Endometrium (tissue), 2 donors: ENCODE measurements at regions not wholly inside any gene's neighbourhood (a gene's known extent, or its start where the extent isn't known, plus 50 kb on each side); places are given as distances from the start of the nearest gene placed in this dataset.

Source experiments
- FAIRE-seq: peaks from 2 replicates; lab custom pipeline; 2012; peaks lifted over from hg19 to GRCh38; lab: Jason Lieb, UNC
- donor health status: control.
- donor health status: control.

GRCh38 chr10:32169556-32169955 is 113.3 kb upstream of the KIF5B start:
- no peak for FAIRE-seq

DNA sequence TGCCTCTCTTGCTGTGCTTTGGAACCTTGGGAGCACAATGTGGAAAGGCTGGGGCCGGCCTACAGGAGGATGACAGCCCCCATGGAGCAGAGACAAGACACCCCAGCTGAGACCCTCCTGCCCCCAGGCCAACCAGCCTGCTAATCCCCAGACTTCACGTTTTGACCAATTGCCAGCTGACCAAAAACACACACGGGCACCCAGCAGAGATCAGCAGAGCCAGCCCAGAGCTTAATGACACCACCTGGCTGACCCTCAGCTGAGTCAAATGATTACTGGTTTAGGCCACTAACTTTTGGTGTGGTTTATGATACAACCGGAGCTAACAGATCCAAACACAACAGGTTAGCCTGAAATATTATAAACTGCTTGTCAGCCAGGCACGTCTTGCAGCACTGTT is 111.2 kb upstream of the KIF5B start:
- no peak for FAIRE-seq

GRCh38 chr10:32166365-32166764 is 110.1 kb upstream of the KIF5B start:
- FAIRE-seq: no peak

DNA sequence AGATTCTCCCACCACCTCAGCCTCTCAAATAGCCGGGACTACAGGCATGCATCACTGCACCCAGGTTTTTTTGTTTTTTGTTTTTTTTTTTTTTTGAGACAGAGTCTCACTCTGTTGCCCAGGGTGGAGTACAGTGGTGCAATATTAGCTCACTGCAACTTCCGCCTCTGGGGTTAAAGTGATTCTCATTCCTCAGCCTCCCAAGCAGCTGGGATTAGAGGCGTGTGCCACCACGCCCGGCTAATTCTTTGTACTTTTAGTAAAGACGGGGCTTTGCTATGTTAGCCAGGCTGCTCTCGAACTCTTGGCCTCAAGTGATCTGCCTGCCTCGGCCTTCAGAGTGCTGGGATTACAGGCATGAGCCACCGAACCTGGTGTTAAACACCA is 107.5 kb upstream of the KIF5B start:
- no peak for FAIRE-seq

DNA sequence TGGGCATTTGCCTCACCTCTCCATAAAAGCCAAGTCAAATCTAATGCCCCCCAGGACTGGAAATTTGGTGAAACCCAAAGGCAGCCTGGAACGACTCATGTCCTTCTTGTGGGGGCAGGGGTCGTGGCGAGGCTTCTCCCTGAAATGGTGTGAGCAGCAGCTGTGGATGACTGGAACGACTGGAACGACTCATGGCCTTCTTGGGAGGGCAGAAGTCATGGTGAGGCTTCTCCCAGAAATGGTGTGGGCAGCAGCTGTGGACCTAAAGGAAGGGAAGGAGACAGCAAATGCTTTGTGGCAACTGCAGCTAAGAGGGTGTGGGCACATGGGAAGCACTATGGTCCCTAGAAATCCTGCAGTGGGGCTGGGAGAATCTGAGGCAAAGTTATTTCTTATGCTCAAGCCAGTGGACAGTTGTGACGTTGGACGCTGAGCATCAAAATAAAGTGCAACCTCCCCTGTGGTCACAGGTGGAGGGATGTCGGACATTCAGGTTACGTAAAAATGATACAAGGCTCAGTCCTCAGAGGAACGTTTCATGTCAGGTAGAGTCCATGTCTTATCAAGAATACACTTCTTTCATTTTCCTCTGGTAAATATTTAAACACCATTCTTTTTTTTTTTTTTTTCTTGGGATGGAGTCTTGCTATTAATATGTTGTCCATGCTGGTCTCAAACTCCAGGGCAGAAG is 107.0 kb upstream of the KIF5B start:
- no peak for FAIRE-seq

DNA sequence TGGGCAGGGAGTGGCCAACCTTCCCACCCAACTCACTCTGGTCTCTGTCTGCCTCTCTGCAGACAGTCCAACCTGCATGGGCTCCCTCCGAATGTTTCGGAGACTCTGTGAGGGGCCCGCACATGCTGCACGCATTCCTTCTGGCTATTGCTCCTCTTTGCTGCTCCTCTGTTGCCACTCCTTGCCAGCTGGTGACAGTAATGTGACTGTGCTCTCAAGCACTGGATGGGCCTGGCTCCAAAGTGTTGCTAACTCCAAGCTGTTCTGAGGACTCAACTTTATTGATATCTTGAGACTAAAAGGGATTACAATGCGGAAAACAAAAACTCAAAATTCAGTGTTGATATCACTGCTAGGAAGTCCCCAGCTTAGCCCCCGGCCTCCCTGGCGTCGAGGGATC is 105.4 kb upstream of the KIF5B start:
- no peak for FAIRE-seq

DNA sequence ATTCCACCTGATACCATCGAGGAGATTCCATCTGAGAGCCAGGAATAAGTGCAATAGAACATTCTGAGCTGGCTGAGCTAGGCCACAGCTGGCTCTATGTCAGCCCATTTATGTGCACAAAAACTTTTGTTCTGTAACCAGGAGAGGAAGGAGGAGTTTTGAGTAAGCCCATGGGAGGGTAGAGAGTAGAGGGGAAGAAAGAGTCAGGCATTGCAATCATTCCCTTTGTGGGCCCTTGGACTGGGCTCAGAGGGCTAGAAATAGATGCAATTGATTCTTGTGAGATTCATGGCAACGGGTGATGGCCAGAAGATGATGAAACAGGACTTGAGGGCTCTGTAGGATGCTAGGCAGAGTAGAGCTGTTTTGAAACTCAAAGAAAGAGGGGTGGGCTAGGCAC is 104.6 kb upstream of the KIF5B start:
- FAIRE-seq: no peak

GRCh38 chr10:32159264-32159663 is 103.0 kb upstream of the KIF5B start:
- FAIRE-seq: no peak

DNA sequence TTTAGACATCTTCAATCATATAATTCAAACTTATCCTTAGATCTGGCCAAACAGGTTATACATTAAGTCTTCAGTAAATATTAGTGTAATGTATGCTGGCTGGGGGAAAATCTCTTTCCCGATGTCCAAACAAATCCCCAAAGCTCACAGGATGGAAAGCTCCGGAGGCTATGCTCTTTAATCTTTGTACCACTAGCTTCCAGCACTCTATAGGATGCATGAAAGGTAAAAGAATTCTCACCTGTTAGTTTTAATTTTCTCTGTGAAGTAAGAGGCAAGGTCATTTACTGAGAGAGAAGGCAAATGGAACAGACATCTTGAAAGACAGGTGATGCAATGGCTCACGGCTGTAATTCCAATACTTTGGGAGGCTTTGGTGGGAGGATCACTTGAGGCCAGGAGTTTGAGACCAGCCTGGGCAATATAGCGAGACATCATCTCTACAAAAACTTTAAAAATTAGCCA is 99.8 kb upstream of the KIF5B start:
- FAIRE-seq: no peak

DNA sequence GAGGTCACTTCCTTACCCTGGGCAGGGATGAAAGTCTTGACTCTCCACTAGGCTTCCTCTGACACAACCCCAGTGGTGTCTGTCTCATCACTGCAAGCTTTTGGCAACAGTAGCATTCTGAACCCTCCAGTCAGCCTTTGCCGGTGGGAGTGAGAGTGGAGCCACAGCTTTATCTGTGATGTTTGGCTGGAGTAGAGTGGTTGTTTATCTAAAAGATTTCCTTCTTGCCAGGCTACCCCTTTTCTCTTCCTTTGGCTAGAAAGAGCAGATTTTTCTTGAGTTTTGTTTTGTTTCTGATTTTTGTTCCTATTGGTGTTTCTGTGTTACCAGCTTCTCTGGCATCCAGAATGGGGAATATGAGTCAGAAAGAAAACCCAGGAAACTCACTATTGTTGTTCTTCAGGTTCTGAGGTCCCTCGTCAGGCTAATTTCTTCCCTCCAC is 98.9 kb upstream of the KIF5B start:
- FAIRE-seq: no peak

- no peak for FAIRE-seq
Measured at GRCh38 chr10:32153931-32154330, 97.7 kb upstream of the KIF5B start.

GRCh38 chr10:32153252-32153651 is 97.0 kb upstream of the KIF5B start:
- FAIRE-seq: no peak

- FAIRE-seq: no peak
Measured at GRCh38 chr10:32151871-32152270, 95.6 kb upstream of the KIF5B start.

DNA sequence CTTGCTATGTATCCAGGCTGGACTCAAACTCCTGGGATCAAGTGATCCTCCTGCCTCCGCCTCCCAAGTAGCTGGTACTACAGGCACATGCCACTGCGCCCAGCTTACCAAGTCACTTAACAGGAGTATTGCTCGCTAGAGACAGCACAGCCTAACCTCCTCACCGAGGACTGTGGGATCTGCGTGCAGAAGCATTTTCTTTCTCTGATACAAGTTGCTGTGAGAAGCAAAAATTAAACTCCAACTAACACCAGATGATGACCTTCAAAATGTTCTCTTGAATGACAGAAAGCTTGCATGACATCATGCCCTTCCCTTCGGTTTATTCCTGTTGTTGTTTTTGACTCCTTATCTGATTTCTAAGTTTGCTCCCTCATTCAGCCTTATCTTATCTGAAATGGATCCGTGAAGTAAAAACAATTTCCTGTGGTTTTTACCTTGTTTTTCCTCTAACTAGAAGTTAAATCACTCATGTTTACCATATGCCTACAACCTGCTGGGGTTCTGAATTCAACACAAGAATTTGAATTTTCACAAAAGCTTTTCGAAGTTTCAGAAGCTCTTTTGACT is 94.4 kb upstream of the KIF5B start:
- FAIRE-seq: no peak

DNA sequence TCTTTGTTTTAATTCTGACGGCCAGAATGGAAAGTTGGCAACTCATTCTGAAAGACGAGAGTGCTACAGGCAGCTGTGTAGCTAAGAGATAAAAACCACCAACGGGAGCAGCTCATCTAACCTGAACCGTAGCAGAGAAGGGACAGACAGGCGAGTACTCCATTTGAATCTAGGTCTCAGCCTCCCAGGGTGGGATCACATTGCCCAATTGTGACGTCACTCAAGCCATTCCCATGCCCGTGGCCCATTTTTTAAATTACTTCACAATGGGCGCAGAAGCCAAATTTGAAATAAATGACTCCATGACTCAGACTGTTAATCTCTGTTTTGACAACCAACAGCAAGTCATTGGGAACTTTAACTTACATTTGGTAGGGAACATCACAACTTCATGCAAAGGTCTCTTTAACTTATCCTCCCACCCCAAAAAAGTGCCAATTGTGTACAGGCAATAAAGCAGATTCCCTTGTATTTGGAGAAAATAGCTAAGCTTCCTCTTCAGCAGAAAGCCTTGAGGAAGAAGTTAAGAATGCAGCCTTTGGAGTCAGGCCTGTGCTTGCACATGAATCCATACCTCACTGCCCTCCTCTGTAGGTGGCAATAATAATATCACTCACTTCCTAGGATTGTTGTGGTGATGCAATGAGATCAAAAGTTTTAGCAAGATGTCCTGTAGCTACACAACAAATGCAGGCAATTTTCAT is 93.2 kb upstream of the KIF5B start:
- no peak for FAIRE-seq

GRCh38 chr10:32148864-32149251 is 92.6 kb upstream of the KIF5B start:
- no peak for FAIRE-seq

DNA sequence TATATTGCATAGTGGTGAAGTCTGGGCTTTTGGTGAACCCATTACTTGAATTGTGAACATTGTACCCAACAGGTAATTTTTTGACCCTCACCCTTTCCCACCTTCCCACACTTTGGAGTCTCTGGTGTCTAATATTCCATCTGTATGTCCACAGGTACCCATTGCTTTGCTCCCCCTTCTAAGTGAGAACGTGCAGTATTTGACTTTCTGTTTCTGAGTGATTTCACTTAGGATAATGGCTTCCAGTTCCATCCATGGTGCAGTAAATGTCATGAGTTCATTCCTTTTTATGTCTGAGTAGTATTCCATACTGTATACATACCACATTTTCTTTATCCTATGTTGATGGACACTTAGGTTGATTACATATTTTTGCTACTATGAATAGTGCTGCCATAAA is 91.5 kb upstream of the KIF5B start:
- FAIRE-seq: no peak

DNA sequence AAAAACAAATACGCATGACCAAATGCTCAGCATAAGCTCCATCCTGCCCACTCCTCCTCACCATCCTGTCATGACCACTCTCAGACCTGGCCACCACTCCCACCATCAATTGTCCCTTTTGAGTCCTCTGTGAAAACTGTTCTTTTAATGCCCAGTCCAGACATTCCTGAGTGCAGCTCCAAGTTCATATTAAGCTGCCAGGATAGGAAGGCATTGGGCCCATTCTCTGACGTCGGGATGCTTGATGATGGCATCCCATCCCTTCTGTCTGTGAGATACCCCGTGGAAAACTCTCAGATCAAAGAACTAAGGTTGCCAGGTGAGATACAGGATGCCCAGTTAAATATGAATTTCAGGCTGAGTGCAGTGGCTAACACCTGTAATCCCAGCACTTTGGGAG is 89.9 kb upstream of the KIF5B start:
- FAIRE-seq: no peak

GRCh38 chr10:32144817-32145688 is 88.8 kb upstream of the KIF5B start:
- FAIRE-seq: no peak

DNA sequence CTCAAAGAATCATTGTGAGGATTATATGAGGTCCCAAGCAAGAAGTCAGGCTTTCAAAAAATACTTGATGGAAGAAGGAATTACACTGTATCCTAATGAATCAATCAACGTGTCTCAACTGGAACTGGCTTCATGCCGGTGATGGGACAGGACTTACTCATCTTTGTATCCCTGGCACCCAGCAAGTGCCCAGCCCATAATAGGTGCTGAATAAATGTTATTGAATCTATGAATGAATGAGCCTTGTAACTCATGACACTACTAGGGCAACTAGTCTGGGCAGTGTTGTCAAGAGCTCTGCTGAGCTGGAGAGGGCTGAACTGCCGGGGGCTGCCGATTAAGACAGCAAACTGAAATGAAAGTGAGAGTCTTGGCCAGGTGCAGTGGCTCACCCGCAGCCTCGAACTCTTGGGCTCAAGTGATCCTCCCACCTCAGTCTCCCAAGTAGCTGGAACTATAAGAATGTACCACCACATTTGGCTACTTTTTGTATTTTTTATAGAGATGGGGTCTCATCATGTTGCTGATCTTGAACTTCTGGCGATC is 87.2 kb upstream of the KIF5B start:
- FAIRE-seq: no peak

GRCh38 chr10:32142646-32143045 is 86.4 kb upstream of the KIF5B start:
- no peak for FAIRE-seq
